HG02763 (cell line): ENCODE measurements at regions not wholly inside any gene's neighbourhood (a gene's known extent, or its start where the extent isn't known, plus 50 kb on each side); places are given as distances from the start of the nearest gene placed in this dataset.
"Not testable (repeated sequence)": the region's sequence is repeated elsewhere in the genome, so short reads cannot be mapped to it uniquely, and the experiment has no call there.

ENCODE experiments used
- ATAC-seq: cut with Tn5 transposase; IDR thresholded peaks from one replicate; pipeline ENCODE4 v1.9.1; 2021; ENCODE audit warnings: mild to moderate bottlenecking, moderate library complexity; ENCODE audit not compliant: unreplicated experiment

DNA sequence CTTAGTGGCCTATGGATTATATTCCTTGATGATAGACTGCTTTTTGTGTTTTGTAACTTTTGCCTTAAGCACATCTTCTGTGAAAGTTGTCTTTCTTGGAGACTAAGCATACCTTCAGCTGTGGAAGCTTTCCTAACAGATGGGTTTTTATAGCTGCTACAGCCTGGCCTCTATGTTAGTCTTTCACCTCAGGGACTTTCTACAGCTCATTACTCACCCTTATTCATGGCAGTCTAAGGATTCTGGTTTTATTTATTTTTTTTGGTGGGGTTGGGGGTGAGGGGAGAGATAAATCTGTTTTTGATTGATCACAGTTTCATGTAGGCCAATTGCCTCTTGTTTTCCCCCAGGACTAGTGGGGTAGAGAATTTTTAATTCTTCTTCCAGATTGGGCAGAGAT lies 219.9 kb downstream of the DKK1 start:
- ATAC-seq, result no peak

DNA sequence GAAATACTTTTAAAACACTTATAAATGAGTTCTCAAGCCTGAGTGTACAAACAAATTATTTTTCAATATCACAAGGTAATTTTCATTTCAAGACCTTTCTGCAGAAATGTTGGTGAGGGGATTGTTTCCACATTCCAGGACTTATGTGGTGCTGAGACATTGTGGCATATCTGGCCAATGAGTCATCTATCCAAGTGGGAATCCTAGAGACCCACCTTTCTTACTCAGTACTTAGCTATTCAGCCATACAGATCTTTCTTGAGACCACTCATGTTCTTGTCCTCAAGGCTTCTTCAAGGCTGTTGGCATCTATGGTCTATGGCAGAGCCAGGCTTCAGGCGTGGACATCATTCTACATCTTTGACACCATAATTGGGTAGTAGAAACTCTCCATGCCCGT lies 225.4 kb downstream of the DKK1 start:
- no peak for ATAC-seq

DNA sequence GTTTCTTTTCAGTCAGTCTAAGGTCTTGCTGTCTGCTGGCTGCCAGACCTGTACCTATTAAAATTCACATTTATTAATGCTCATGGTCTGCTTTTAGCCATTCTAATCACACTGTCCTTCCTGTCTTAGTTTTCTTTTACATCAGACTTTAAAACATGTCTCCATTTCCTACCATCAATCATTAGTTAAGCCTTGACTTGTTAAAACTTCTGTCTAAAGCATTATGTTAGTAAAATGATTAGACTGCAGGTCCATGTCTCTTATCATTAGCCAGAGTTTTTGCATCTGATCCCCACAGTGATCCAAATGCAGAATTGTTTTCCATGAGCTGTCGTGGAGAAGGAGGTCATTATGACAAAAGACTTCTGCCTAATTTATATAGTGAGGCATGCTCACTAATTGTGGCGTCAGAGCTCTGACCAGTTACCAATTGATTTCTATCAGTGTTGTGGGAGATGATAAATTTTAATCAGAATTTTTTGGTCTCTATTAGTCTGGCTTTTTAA lies 226.5 kb downstream of the DKK1 start:
- ATAC-seq, result no peak

DNA sequence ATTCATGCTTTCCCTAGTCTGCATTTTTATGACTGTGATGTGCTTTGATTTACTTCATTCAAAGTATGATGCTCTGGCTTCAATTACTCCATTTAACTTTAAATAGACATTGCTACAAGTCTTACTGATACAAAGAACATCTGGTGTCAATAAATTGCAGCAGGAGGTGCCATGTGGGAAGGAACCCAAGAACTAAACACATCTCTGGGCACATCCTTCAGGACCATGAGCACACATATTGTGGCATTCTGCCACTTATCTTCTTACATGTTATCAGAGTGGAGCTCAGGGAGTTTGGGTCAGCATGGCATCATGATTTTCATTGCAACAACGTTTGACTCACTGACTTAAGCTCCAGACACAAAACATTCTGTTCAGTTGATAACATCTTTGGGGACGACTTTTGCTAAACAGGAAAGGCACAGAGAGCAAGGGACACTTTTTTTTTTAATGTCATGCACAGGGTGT lies 227.0 kb downstream of the DKK1 start:
- ATAC-seq, result no peak

DNA sequence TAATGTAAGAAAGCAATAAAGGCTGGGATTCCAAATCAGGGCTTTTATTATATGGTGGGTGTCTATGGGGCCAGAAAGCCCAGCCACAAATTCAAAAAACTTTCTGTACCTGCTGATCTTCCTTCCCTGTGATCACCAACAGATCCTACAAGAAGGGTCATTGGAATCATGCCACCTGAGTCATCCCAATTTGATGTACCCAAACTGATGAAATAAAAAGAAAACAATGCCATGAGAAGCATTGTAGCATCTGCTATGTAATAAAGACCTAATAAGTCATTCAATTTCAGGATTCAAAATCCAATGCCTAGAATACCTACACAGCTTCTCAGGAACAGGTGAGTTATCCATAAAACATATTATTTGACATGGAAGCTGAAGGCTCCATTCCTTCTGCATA lies 228.8 kb downstream of the DKK1 start:
- ATAC-seq, result no peak

DNA sequence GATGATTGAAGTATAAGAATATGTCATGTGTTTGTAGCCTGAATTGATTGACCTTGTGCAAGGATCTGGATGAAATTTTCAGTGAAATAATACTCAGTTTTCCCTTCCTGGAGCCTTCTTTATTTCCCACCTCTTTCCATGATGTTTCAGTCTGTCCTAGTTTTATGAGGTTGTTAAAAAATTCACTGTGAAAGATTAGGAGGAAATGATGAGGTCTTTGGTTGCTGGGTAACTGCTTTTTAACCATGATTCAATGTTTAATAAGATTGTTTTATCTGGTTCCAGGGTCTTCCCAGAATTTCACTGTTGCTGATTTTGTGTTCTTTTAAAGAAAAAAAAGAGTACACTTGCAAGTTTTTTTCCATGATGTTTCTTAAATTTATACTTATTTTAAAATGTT lies 221.5 kb downstream of the MBL2 start:
- no peak for ATAC-seq

DNA sequence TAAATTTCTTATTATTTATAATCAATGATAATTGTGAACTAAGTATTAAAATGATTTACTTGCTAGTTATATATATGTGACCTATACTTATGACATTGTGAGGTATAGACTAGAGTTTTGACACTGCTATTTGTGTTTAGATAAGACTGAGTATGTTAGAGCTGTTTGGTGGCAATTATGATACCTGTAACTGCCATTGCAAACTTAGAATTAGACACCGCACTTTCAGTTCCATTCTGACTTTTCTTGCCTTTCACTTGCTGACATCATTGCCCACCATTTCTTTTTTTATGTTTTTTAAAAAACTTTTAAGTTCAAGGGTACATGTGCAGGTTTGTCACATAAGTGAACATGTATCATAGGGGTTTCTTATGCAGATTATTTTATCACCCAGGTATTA lies 214.5 kb downstream of the MBL2 start:
- no peak for ATAC-seq

DNA sequence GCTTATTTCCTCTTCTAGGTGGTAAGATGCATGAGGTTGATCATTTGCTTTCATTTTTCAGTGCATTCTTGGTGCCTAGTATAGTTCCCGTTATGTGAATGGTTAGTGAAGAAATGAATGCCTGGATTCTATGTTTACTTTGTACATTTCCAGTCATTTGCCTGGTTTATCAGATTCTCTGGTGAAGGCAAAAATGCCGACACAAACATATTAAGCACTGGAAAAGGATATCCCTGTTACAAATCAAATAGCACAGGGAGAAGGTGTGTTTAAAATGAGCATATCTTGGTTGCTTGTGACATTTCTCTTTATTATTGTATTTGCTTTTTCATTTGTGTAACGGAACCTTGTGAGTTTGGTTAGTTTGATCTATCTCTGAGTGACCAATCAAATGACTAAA lies 211.3 kb downstream of the MBL2 start:
- no peak for ATAC-seq

DNA sequence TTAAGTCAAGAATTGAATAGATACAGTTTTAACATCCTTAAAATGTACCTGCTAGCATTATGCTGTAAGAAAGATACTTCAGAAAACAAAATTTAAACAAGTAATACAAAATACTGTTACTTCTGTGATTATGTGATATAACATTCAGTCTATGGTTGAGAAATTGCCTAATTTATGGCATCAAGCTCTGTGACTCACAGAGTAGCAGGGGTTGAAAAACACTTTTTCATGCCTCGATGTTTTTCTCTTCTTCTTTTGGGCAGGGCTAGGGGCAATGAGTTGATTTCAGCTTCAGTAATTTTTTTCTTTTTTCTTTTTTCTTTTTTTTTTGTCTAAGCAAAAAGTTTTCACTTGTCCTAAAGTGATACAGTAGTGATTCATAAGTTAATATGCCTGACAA lies 209.2 kb downstream of the MBL2 start:
- no peak for ATAC-seq

DNA sequence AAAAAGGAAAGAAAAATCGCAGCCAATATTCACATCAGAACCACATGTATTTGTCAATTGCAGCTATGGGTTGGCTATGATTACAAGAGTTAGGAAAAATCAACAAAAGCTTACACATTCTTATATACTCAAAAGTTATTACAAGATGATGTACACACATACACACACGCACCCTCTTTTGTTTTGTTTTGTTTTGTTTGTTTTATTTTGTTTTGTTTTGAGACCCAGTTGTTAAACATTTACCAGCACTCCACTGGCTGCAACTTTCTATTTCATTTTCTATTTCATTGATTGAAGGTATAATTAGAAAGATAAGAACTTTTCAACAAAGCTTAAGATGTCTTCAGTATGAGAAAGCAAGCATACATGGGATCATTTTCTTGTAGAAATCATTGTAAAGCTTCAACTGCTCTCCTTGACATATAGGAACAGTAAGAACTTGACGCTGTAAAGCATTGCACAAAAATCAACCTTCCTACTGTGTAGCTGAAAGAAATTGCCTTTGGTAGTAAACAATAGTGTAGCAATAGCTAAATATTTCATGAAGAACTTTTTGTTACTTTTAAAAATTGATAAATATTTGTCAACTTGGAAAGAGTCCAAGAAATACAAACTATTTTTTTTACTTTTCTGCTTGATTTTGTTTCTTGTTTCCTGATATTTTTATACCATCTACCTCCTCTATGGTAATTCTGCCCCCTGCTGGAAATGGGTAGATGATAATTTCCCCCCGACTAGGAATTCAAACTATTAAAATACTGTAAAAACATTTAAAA lies 205.9 kb downstream of the MBL2 start:
- ATAC-seq, result no peak

DNA sequence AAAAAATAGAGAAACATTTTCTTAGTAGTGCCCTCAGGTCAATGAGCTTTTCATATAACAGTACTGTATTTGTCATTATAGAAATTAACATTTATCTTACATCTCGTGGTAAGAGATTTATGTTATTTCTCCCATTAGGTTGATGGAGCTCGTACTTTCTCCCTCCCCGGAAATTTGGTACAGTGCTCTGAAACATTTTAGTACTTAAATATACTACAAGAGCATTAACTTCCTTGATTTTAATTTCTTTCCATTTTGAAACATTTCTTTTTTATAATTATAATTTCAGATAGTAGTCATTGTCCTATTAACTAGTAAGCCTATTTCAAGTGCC lies 205.4 kb downstream of the MBL2 start:
- ATAC-seq, result no peak

DNA sequence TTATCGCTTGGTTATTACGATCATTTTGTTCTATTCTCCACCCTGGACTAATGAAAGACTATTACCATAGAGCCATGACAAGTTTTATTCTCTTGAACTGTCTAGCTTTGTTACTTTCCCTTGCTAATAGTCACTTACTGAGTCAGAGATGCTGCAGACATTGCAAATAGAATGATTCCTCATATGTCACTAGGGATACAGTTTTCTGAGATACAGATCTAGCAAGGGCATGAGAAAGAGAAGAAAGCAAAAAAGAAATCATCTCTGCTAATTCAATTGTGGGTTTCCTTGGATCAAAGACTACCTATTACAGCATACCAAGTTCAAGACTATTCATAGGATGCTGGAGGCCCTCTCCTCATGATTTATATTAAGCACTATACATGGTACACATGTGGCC lies 204.3 kb downstream of the MBL2 start:
- no peak for ATAC-seq

DNA sequence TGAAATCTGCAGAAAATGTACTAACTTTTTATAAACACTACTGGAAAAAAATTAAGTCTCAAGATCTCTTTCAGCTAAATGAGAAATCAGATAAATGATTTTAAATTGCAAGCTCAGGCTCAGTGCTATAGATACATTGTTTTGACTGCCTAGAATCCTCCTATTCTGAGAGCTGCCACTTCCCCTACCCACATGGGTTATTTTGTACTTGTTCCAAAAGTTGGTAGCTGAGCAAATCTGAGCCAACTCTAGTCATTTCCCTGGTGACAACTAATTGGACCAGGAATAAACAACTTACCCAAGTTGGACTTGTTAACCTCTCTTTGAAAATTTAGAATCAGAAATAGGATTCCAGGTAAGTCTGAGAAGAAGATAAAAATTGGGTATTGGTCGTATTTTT lies 202.1 kb downstream of the MBL2 start:
- ATAC-seq, result no peak

DNA sequence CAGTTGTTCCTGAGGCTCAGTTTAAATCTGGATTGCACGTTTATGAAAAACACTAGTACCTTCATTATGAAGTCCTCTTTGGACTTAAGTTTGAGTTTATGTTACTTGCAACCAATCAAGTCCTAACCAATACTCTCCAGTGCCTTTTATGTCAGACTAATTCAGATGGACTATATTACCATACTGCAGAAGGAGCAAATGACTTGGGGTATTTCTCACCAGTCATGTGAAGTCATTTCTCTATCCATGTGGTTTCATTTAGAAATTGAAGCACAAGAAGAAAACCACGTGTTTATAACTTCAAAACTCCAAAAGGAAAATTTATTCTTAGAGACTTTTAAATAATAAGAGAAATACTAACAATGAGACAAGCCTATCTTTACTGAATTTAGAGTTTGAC lies 201.6 kb downstream of the MBL2 start:
- ATAC-seq, result no peak

DNA sequence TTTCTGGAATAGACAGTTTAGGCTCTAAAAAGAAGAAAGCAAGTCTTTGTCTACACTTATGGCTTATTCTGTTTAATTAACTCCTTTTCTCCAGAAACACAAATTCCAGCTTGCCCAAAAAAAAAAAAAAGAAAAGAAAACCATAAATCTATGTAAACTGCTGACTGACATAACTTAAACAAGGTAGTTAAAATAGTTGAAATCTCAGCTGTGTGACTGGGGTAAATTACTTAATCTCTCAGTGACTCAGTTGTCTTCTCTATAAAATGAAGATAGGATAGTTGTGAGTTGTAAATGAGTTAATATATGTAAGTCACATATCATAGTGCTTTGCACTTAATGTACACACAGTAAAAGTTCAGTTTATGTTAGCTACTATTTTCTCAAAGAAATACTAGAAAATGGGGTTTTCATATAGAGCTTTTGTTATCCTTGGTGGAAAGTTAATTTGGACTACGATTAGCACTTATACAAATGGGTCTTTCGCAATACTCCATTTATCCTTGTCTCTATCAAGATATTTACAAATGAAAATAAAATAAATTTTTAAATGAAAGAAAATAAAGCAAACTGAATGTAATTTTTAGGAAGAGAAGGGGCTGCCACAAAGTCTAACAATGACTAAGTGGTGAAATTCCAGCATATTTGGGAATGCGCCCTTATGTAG lies 200.9 kb downstream of the MBL2 start:
- ATAC-seq, result no peak

DNA sequence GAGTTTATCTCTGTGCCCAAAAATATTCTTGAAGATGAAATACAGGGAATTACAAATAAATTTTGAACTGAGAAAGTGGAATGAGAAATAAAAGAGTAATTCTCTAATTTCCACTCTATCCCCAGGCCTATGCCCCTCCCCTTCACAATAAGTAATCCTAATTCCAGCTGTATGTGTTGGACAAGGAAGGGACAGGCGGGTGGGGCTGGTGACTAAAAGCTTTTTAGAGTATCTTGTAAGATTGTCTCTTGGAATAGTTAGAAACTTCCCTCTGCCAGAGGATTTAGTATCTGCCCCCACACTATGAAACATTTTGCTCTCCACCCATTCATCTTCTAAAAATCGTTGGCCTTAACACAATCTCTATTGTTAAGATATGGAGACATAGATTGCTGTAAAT lies 199.2 kb downstream of the MBL2 start:
- no peak for ATAC-seq

DNA sequence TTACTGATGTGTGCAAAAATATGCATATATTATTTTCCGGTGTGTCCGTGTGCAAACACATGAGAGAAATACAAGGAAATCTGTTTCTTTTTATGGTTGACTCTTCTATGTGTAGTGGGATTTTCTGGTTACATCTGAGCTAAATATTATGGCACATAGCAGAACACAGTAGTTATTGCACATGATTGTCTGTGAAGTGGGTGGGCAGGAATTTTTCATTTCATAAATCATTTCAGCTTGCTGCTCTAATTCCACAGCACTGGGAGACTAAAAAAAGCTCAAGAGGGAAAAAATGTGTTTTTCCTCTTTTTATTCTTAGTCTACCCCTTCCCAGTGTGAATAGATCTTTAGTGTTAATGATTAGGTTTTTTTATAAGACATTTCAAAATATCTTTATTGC lies 197.9 kb downstream of the MBL2 start:
- ATAC-seq, result no peak

DNA sequence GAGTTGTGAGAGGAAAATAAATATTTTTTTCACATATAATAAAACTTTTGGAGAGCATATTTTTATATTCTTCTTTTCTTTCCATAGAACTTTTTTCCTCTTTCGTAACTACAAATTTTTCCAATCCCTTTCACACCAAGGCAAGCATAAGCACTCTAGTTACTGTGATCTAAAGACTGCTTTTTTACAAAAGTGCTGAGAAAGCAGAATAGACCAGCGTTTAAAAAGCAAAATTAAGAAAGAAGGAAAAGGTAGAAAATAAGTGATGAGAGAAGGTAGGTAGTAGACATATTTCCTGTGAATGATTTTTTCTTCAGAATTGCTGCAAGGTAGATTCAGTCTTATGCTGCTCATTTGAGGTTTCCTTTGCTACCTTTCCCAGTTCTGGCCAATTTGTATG lies 195.5 kb downstream of the MBL2 start:
- no peak for ATAC-seq

DNA sequence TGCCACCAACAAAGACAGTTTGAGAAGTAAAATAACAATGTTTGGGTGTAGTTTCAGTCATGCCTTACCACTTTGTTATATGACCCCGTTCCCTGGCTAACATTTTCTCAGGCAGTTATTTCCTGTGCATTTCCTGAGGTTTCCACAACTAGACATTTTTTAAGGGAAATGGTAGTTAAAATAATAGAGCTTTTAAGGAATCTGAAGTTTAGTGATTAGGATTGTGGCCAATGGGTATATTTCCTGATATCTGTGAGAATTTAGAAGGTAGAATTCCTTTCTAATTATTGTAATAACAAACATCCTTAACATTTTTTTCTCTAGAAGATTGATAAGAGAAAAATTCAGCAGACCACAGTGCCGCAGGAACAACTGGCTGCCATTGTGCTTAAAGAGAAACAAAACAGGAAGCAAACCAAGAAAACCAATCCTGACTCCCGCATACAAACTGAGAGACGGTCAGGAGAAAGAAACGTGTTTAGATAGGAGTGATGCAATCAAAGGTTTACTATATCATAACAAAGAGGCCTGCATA lies 193.6 kb downstream of the MBL2 start:
- no peak for ATAC-seq

DNA sequence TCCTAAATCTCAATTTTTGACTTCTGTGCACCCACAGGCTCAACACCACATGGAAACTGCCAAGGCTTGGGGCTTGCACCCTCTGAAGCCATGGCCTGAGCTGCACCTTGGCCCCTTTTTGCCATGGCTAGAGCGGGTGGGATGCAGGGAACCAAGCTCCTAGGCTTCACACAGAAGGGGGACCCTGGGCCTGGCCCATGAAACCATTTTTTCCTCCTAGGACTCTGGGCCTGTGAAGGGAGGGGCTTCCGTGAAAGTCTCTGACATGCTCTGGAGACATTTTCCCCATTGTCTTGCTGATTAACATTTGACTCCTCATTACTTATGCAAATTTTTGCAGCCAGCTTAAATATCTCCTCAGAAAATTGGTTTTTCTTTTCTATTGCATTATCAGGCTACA lies 190.9 kb downstream of the MBL2 start:
- not testable (repeated sequence) for ATAC-seq

DNA sequence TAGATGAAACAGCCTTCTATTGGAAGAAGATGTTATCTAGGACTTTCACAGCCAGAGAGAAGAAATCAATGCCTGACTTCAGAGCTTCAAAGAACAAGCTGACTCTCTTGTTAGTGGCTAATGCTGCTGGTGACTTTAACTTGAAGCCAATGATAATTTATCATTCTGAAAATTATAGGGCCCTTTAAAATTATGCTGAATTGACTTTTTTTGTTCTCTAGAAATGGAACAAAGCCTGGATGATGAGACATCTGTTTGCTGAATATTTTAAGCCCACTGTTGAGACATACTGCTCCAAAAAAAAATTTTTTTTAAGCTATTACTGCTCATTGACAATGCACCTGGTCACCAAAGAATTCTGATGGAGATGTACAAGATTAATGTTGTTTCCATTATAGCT lies 189.2 kb downstream of the MBL2 start:
- ATAC-seq, result no peak

DNA sequence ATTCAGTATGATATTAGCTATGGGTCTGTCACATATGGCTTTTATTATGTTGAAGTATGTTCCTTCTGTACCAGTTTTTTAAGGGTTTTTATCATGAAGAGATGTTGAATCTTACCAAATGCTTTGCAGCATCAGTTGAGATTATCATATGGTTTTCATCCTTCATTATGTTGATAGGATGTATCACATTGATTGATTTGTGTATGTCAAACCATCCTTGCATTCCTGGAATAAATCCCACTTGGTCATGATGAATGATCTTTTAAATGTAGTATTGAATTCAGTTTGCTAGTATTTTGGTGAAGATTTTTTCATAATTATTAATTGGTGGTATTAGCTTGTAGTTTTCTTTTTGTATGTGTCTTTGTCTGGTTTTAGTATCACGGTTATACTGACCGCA lies 185.9 kb downstream of the MBL2 start:
- no peak for ATAC-seq
